ENCODE measurements at regions not wholly inside any gene's neighbourhood (a gene's known extent, or its start where the extent isn't known, plus 50 kb on each side); places are given as distances from the start of the nearest gene placed in this dataset.

DNA sequence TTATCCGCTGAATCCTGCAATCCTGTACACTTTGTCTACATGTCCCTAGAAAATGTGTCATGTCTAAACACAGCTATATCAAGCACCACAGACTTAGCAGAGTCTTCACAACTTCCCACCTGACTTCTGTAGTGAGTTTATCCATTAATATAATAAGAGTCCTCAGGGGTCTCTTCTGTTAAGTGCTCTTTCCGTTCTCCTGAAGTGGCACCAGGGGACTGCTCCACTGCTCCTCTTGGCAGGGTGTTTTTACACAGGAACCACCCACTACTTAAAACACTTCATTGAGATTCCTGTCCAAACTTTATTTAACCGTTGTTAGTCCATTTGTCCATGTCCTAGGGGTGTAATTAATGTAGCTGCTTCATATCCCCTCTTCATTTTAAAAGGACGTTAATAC is 1000.4 kb downstream of the STPG2 start:
- TF ChIP-seq, protein P1, sequence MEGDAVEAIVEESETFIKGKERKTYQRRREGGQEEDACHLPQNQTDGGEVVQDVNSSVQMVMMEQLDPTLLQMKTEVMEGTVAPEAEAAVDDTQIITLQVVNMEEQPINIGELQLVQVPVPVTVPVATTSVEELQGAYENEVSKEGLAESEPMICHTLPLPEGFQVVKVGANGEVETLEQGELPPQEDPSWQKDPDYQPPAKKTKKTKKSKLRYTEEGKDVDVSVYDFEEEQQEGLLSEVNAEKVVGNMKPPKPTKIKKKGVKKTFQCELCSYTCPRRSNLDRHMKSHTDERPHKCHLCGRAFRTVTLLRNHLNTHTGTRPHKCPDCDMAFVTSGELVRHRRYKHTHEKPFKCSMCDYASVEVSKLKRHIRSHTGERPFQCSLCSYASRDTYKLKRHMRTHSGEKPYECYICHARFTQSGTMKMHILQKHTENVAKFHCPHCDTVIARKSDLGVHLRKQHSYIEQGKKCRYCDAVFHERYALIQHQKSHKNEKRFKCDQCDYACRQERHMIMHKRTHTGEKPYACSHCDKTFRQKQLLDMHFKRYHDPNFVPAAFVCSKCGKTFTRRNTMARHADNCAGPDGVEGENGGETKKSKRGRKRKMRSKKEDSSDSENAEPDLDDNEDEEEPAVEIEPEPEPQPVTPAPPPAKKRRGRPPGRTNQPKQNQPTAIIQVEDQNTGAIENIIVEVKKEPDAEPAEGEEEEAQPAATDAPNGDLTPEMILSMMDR (IDR thresholded peaks at IDR 0.05; ENCODE audit: borderline replicate concordance, control extremely low read depth, extremely low read depth, insufficient read depth, missing control alignments) = no peak
- in situ Hi-C loops (cut with MboI; ENCODE audit: low sequenced_read_pairs, unreplicated experiment) = no loop called here
- DNase-seq (ENCODE audit: low spot score) = no peak

DNA sequence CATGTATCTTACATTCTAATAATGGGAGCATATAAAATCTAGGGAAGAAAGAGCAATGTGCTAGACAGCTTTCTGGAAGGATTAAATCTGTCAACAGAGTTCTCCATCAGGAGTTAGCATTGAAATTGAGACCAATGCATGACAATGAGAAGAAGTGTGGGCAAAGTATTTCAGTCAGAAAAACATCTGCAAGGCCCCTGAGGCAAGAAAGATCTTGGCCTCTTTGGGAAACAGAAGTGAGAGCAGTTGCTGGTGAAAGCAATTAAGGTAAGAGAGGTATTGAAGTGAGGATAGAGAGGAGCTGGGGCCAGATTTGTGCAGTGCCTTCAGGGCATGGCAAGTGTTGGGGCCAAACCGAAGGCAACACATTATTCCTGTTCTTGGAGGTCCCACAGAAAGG is 999.1 kb downstream of the STPG2 start:
- no peak for DNase-seq (ENCODE audit: low spot score)
- TF ChIP-seq, protein P1 (IDR thresholded peaks at IDR 0.05; ENCODE audit: borderline replicate concordance, control extremely low read depth, extremely low read depth, insufficient read depth, missing control alignments) = no peak
- in situ Hi-C loops (cut with MboI; ENCODE audit: low sequenced_read_pairs, unreplicated experiment) = no loop called here

DNA sequence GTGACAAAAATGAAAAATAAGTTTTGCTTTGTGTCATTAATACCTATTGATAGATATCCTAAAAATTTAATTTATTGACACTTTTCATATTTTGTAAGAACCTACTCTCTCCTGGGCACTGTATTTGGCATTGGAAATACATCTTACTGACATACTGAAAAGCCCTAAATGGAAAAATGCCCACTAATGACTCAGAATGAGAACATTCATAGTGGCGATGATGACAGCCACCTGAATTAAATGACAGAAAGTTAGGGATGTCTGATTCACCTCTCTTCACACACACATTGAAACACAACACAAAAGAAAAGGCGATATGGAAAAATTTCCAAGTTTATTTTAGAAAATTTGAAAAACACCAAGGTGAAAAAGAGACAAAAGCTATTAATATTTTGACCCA is 992.3 kb downstream of the STPG2 start:
- TF ChIP-seq, protein P1 (IDR thresholded peaks at IDR 0.05; ENCODE audit: borderline replicate concordance, control extremely low read depth, extremely low read depth, insufficient read depth, missing control alignments) = no peak
- DNase-seq (ENCODE audit: low spot score) = no peak
- in situ Hi-C loops (cut with MboI; ENCODE audit: low sequenced_read_pairs, unreplicated experiment) = no loop called here

DNA sequence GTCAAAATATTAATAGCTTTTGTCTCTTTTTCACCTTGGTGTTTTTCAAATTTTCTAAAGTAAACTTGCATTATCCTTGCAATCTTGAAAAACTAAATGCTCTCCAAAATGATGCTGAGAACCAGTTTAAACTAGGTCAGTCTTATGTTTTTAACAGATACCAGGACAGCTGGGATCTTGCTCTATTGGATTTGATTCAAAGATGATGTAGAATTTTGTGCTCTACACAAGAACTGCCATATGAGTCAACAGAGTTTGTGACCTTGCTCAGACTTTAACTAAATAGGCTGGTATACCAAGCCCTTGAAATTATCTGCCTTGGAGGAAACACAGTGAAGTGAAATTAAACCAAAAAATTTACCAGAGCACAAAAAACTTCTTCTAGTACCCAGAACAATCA is 991.1 kb downstream of the STPG2 start:
- TF ChIP-seq, protein P1 (IDR thresholded peaks at IDR 0.05; ENCODE audit: borderline replicate concordance, control extremely low read depth, extremely low read depth, insufficient read depth, missing control alignments) = no peak
- in situ Hi-C loops (cut with MboI; ENCODE audit: low sequenced_read_pairs, unreplicated experiment) = no loop called here
- no peak for DNase-seq (ENCODE audit: low spot score)

DNA sequence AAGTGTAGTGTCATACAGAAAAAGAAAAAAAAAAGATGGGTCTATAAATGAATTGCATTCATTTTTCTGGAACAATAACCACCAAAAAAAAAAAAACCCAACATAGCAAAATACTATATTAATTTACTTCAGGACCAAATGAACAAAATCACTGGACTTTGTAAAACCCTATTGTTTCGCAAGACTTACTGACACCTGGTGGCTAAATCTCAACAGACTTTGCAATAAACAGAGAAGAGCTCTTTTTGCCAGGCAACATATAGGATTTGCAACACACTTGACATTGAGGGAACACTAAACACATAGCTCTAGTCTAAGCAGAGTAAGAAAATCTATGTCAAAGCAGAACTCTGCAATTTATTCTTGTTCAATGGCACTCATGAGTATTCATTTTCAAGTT is 990.2 kb downstream of the STPG2 start:
- in situ Hi-C loops (cut with MboI; ENCODE audit: low sequenced_read_pairs, unreplicated experiment) = no loop called here
- TF ChIP-seq, protein P1 (IDR thresholded peaks at IDR 0.05; ENCODE audit: borderline replicate concordance, control extremely low read depth, extremely low read depth, insufficient read depth, missing control alignments) = no peak
- no peak for DNase-seq (ENCODE audit: low spot score)

DNA sequence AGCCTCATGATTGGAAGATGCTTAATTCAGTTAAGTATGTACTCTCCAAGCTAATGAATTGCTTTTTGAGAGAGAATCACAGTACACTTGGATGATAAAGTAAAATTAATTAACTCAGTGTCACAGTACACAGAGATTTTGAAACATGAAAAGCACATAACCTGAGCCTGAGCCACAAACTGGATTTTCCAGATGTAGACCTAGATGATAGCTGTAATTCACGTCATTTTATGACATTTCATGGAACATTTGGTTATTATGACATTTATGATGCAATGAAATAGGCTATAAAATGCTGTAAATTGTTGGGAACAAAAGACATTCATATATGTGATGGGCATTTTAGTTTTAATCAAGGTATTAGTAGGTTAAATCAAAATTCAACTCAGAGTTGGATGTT is 983.7 kb downstream of the STPG2 start:
- in situ Hi-C loops (cut with MboI; ENCODE audit: low sequenced_read_pairs, unreplicated experiment) = no loop called here

More for the DNA sequence above, 983.7 kb downstream of the STPG2 start:
- DNase-seq (ENCODE audit: low spot score) = no peak
- TF ChIP-seq, protein P1 (IDR thresholded peaks at IDR 0.05; ENCODE audit: borderline replicate concordance, control extremely low read depth, extremely low read depth, insufficient read depth, missing control alignments) = no peak

Data from GM13976 (cell line).